Endothelial cell of umbilical vein (primary cell): ENCODE measurements at regions not wholly inside any gene's neighbourhood (a gene's known extent, or its start where the extent isn't known, plus 50 kb on each side); places are given as distances from the start of the nearest gene placed in this dataset.

ENCODE experiments used
- CTCF ChIP-seq, 2 donors: IDR thresholded peaks; 1 replicate in 1 of 2; 2 replicates in 1 of 2; pipeline ENCODE4 v1.5.1; 2011; ENCODE audit warnings: low read length in 2 of 2, mild to moderate bottlenecking in 2 of 2, moderate library complexity in 2 of 2, control low read depth in 1 of 2, inconsistent platforms in 1 of 2, low read depth in 1 of 2; ENCODE audit not compliant: insufficient read depth in 1 of 2; ENCODE audit errors: extremely low read depth in 1 of 2
- EZH2 ChIP-seq: IDR thresholded peaks from 2 replicates; pipeline ENCODE4 v1.6.1; 2012; ENCODE audit warnings: borderline replicate concordance, low read depth, mild to moderate bottlenecking, moderate library complexity, low read length, inconsistent platforms; ENCODE audit not compliant: severe bottlenecking
- GATA2 ChIP-seq: IDR thresholded peaks from 2 replicates; pipeline ENCODE4 v1.7.0; 2011; ENCODE audit warnings: low read depth, mild to moderate bottlenecking, moderate library complexity, mixed read lengths, low read length; ENCODE audit not compliant: insufficient read length, insufficient read depth
- JUN ChIP-seq: IDR thresholded peaks from 2 replicates; pipeline ENCODE4 v1.6.1; 2011; ENCODE audit warnings: borderline replicate concordance, low read depth; ENCODE audit not compliant: insufficient read length, insufficient read depth
- MAX ChIP-seq: IDR thresholded peaks from 2 replicates; pipeline ENCODE4 v1.6.1; 2011; ENCODE audit not compliant: insufficient read depth, insufficient read length
- MYC ChIP-seq: IDR thresholded peaks from one replicate; pipeline ENCODE4 v1.6.1; 2011; ENCODE audit warnings: mild to moderate bottlenecking, low read depth, low read length
- POLR2A ChIP-seq: IDR thresholded peaks from 2 replicates; pipeline ENCODE4 v1.6.1; 2012; ENCODE audit warnings: low read depth, mild to moderate bottlenecking, control low read depth, low read length
- POLR2AphosphoS5 ChIP-seq: IDR thresholded peaks from 2 replicates; pipeline ENCODE4 v1.6.1; 2012; ENCODE audit warnings: low read depth, mild to moderate bottlenecking, control low read depth, low read length, moderate library complexity; ENCODE audit not compliant: insufficient read depth

DNA sequence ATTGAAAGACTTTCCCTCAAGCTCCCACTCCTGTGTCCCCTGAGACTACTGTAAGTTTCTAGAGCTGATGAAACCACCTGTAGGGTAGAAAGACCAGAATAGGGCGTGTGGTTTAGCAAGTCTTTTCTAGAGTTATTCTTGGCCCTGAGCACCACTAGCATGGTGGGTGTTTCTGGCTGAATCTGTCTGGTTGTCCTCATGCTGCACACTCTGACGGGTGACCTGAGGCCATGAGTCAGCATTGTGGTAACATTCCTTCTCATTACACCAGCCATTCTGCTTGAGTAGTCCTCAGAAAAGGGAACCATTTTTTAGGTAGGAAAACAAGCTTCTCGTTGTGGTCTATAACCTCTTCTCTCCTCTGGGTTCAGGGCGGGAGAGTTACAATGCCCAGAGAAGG, 250.3 kb downstream of the SNX13 start:
- TF ChIP-seq POLR2AphosphoS5 (no peak), POLR2A (no peak), CTCF (IDR thresholded peaks at IDR 0.05; ENCODE audit: extremely low read depth in 1 of 2, insufficient read depth in 1 of 2, low read depth in 1 of 2, low read length in 2 of 2) (no peak), EZH2 (no peak), MYC (no peak), MAX (no peak), GATA2 (no peak), JUN (no peak)
